H54 (cell line): ENCODE measurements at regions not wholly inside any gene's neighbourhood (a gene's known extent, or its start where the extent isn't known, plus 50 kb on each side); places are given as distances from the start of the nearest gene placed in this dataset.
A peak's percentile ranks its signal among the peaks of the same experiment; 100 is the strongest.

Experiments used
- DNase-seq: peaks from one replicate; pipeline ENCODE4 v3.0.0; 2011; ENCODE audit warnings: low spot score, mixed read lengths; ENCODE audit not compliant: insufficient read length
- FAIRE-seq: peaks from 3 replicates; lab custom pipeline; 2011; peaks lifted over from hg19 to GRCh38; lab: Jason Lieb, UNC
- POLR2A ChIP-seq: IDR thresholded peaks from 2 replicates; pipeline ENCODE4 v1.6.1; 2011; ENCODE audit warnings: low read depth, mild to moderate bottlenecking, low read length

DNA sequence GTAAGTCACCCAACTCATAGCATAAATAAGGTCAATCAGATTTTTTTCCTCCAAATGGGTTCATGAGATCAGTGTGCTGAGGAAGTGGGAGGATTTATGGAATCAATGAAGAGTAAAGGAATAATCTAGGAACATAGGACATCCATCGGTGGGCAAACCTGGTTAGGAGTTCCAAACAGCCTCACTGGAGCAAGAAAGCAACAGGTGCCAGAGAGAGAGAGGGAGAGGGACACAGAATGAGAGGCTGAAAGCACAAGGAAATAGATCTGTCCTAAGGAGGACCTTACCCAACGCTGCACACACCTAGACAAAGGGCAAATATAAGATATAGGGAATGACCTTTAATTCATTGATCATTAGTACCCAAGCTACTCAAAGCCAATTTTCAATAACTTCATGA is 119.5 kb upstream of the ANKRD1 start:
- TF ChIP-seq POLR2A, result no peak
- FAIRE-seq (no peak), DNase-seq (no peak)

DNA sequence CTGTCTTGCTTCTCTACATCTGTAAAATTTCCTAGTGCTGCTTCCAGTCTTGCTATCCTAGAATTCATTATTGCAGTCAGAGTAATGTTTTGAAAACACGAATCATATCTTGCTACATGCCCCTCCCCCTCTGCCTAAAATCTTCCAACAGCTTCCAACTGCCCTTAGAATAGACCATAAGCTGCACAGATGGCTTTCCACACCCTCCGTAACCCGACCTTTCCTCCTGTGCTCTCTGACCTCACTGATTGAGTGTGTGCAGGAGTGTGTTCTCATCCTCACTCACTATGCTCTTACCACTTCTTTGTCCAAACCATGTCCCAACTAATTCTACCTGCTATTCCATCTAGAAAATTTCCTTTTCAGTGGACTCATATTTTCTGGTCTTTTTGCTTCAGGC is 121.2 kb upstream of the ANKRD1 start:
- no peak for FAIRE-seq

GRCh38 chr10:91043173-91043910 is 122.5 kb upstream of the ANKRD1 start:
- FAIRE-seq (peak; percentile 75), DNase-seq (peak; percentile 25)
- no peak for TF ChIP-seq POLR2A

More for the DNA sequence above, 121.2 kb upstream of the ANKRD1 start:
- TF ChIP-seq POLR2A, result no peak
- DNase-seq, result no peak

DNA sequence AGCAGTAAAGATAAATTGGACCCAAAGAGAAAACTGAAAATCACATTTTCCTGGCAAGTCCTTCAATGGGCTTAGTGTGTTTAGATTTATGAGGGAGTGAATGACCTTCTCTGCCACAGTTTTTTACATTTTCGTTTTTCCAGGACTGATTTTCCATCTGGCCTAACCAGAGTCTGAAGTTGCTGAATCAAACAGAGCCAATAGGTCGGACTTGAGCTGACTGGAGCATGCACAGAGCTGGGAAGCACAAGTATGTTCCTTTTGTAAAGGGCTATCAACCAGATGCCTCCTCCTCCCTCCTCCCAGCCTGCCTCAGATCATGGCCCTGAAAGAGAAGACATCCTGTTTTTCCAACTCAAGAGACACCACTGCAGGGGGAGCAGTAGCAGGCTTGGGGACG is 126.0 kb upstream of the ANKRD1 start:
- no peak for TF ChIP-seq POLR2A
- DNase-seq (no peak), FAIRE-seq (no peak)

DNA sequence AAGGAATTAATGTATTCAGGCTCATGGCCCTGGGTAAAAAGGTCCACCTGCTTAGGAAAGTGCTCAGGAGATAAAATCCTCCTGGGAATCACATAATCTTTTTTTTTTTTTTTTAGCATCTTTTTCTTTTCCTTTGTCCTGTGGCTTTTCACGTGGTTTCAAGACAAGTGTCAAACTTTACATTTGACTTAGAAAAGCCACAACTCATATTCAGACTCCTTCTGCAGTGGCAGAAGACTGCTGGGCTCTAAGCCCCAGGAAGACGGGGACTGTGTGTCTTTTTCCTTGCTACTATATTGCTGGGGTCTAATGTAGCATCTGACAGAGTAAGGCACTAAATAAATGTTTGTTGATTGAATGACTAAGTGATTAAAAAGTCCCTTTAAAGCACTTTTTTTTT is 127.5 kb upstream of the ANKRD1 start:
- no peak for FAIRE-seq
- DNase-seq, result no peak
- TF ChIP-seq POLR2A, result no peak

- FAIRE-seq (no peak), DNase-seq (no peak)
- TF ChIP-seq POLR2A, result no peak
Measured at GRCh38 chr10:91049296-91049987, 128.6 kb upstream of the ANKRD1 start.

DNA sequence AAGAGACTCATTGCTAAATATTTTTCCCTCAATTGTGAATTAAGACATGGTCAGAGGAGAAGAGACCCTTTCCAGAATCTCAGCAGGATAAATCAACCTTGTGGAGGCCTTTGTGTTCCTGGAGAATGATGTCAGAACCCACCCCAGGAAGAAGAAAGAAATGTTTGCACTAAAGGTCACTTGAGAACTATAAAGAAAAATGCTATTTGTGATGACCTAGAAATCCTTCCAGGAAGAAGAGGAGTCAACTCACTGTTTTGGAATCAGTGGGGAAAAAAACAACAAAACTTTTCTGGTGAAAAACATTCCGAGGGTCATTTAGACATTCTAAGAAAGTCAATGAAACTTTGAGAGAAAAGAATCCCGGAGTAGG is 129.1 kb upstream of the ANKRD1 start:
- FAIRE-seq (no peak), DNase-seq (no peak)
- no peak for TF ChIP-seq POLR2A

DNA sequence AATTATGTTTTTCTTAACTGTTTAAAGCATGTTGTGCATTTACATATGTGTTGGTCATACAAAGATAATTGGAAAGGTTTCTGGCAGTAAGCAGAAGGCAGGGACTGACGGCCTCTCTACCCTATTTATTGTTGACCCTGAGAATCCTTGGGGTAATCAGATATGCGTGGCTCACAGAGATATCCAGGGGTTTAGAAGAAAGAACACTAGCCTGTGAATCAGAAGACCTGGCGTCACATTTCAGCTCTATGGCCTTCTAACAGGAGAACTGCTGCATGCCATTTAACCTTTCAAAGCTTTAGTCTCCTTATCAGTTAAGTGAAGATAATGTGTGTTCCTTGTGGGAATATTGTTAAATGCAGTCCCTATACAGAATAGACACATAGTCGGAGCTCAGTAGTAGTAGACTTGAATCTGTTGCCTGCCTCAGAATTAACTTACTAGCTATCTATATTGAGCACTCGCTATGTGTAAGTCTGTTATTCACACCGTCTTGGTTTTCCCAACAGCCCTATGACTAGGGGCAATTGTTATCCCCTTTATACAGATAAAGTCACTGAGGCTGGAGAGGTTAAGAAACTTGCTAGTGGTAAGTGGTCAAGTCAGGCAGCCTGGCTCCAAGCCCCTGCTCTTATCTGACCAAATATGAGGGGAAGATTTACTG is 129.6 kb upstream of the ANKRD1 start:
- FAIRE-seq (no peak), DNase-seq (no peak)
- no peak for TF ChIP-seq POLR2A

- TF ChIP-seq POLR2A, result no peak
- FAIRE-seq (no peak), DNase-seq (no peak)
Measured at GRCh38 chr10:91051829-91052228, 130.9 kb upstream of the ANKRD1 start.

- no peak for TF ChIP-seq POLR2A
- FAIRE-seq, result no peak
- no peak for DNase-seq
Measured at GRCh38 chr10:91054325-91054724, 133.4 kb upstream of the ANKRD1 start.

- FAIRE-seq (peak; percentile 30), DNase-seq (no peak)
- TF ChIP-seq POLR2A, result no peak
Measured at GRCh38 chr10:91061187-91061586, 140.3 kb upstream of the ANKRD1 start.

DNA sequence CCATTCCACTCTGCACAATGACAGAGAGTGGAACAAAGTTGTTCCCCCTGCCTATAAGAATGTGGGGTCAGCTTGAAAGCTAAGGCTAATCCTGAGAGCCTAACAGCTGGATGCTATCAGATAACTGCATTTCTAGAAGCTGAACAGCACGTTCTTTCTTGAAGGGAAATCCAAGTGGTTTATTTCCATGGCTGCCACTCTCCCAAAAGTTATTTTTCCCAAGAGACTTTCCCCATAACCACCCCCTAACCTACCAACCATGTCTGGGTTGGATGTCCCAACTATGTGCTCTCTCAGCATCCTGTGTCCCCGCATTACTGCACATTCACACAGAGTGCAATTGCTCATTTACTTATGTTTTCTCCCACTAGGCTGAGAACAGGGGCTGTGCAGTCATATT is 140.7 kb upstream of the ANKRD1 start:
- DNase-seq (no peak), FAIRE-seq (no peak)
- TF ChIP-seq POLR2A, result no peak

- TF ChIP-seq POLR2A, result no peak
Measured at GRCh38 chr10:91062091-91062490, 141.2 kb upstream of the ANKRD1 start.

GRCh38 chr10:91071786-91072185 is 148.7 kb upstream of the PCGF5 start:
- no peak for DNase-seq
- no peak for TF ChIP-seq POLR2A
- FAIRE-seq, result no peak

More at GRCh38 chr10:91062091-91062490, 141.2 kb upstream of the ANKRD1 start:
- DNase-seq, result no peak
- FAIRE-seq, result no peak

DNA sequence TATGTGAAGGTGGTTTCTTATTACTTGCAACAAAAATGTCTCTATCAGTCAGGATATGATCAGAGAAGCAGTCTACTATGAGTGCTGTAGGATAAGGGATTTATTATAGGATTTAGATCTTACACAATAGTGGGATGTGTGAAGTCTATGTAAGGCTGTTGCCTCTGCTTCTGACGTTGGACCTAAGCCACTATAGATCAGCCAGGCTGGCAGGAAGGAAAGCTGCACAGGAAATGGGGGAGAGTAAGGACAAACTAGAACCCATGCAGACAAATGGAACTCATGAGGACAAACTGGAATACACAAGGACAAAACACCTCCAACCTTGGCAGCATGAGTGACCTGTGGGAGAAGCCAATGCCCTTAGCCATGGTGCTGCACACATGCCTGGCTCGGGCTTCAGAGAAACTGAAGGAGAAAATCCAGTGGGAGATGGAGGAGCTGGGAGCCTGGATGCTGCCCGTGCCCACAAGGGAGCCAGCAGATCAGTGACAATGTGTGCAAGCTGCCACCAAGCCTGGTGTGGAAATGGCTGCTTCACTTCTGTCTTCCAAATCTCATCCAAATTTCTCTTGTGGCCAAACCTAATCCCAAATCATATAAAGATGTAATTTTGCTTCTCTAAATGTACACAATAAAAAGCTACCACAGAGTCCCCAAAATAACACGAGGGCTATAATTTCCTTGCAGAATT is 147.0 kb upstream of the PCGF5 start:
- FAIRE-seq (no peak), DNase-seq (no peak)
- TF ChIP-seq POLR2A, result no peak
